SU-DHL-6 (cell line): ENCODE measurements at regions not wholly inside any gene's neighbourhood (a gene's known extent, or its start where the extent isn't known, plus 50 kb on each side); places are given as distances from the start of the nearest gene placed in this dataset.

Experiments
- CTCF ChIP-seq: fragments of 200-600 bp; sonication (generic); IDR thresholded peaks from one replicate; pipeline ENCODE4 v1.5.1; 2017; ENCODE audit warnings: antibody characterized with exemption, mild to moderate bottlenecking, low read length, moderate library complexity; ENCODE audit not compliant: insufficient read depth, poor library complexity, severe bottlenecking
- EZH2phosphoT487 ChIP-seq: fragments of 200-600 bp; sonication (generic), shearing (Covaris generic); conservative IDR thresholded peaks from 2 replicates; pipeline ENCODE4 v1.6.1; 2018; ENCODE audit warnings: mild to moderate bottlenecking, antibody characterized with exemption, low read length, moderate library complexity, mixed read lengths

GRCh38 chr6:147765541-147765940 is 257.1 kb downstream of the SAMD5 start:
- TF ChIP-seq CTCF (no peak), EZH2phosphoT487 (no peak)
